ENCODE measurements at regions not wholly inside any gene's neighbourhood (a gene's known extent, or its start where the extent isn't known, plus 50 kb on each side); places are given as distances from the start of the nearest gene placed in this dataset.
A peak's percentile ranks its signal among the peaks of the same experiment; 100 is the strongest.

DNA sequence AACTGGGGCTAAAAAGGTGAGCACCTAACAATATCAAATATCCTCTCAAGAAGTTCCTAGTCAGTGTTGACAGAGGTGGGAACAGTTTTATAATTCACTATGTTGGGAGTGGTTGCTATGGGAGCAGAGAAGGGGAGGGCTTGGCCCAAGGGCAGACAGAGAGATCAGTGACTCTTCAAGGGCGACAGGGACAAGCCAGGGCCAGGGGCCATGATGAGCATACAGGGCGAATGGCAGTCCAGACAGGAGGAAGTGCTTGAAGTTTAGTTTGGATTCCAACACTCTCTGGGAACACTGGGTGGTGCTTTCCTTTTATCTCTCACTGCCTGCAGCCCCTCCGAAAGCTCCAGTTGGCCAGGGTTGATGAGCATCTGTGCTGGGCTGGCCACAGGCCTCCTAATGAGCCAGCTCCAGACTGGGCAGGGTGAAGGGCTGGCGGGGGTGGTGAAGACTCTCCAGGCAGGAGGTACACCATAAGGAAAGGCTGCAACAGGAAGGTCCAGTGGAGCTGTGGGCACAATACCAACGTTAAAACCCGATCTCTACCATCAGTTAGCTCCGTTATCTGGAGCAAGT is 111.3 kb downstream of the TMEM174 start:
- H3K9me3 ChIP-seq (ENCODE audit: control insufficient read depth in 4 of 4, insufficient read depth in 3 of 4, low read length in 3 of 4), result peaks cover 0 to 3% (median 0%) of the 10 kb centered on the region in 4 donors
- ATAC-seq (ENCODE audit: insufficient read depth, low FRiP score) (no peak), DNase-seq (no peak)
- peaks cover 0 to 24% (median 3%) of the 10 kb centered on the region in 3 donors for H3K27me3 ChIP-seq (ENCODE audit: control insufficient read depth in 3 of 3, insufficient read depth in 3 of 3, low read length in 2 of 3)
- H3K27ac ChIP-seq (ENCODE audit: low read depth in 1 of 2, low read length in 1 of 2), result no peak overlapping the region
- WGBS, 2 donors, result 71% methylated on average over 7 of the region's 7 CpGs
- H3K4me3 ChIP-seq, result no peak overlapping the region
- H3K4me1 ChIP-seq (ENCODE audit: control insufficient read depth in 5 of 5, insufficient read depth in 5 of 5, low read length in 5 of 5), result peaks cover 0 to 10% (median 0%) of the 10 kb centered on the region in 5 donors
- TF ChIP-seq, protein P1, sequence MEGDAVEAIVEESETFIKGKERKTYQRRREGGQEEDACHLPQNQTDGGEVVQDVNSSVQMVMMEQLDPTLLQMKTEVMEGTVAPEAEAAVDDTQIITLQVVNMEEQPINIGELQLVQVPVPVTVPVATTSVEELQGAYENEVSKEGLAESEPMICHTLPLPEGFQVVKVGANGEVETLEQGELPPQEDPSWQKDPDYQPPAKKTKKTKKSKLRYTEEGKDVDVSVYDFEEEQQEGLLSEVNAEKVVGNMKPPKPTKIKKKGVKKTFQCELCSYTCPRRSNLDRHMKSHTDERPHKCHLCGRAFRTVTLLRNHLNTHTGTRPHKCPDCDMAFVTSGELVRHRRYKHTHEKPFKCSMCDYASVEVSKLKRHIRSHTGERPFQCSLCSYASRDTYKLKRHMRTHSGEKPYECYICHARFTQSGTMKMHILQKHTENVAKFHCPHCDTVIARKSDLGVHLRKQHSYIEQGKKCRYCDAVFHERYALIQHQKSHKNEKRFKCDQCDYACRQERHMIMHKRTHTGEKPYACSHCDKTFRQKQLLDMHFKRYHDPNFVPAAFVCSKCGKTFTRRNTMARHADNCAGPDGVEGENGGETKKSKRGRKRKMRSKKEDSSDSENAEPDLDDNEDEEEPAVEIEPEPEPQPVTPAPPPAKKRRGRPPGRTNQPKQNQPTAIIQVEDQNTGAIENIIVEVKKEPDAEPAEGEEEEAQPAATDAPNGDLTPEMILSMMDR (IDR thresholded peaks at IDR 0.05; ENCODE audit: control extremely low read depth, extremely low read depth), result no peak
- H3K9ac ChIP-seq (ENCODE audit: insufficient read depth in 1 of 2, low read length in 2 of 2), result no peak overlapping the region
- H3K36me3 ChIP-seq (ENCODE audit: control insufficient read depth in 4 of 4, insufficient read depth in 4 of 4, low read length in 4 of 4), result no peaks in the 10 kb centered on the region

DNA sequence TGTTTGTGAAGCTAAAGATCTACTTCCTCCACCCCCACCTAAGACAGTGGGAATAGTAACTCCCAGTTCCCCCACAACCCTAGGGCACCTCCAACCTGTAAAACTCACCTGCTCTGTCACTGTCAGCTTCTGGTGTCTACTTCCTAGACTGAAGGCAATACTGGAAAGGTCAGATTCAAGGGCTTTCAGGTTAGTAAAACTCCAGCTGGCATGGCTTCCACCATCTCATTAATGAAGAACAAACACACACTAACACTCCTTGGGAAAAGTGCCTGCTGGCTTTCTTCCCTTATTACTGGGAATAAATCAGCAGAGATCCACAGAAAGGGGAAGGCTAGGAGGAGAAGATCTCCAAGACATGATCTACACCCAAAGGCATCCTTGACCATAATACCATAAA is 109.9 kb downstream of the TMEM174 start:
- Histone ChIP-seq H3K27ac (ENCODE audit: low read depth in 1 of 2, low read length in 1 of 2) (no peak overlapping the region), H3K4me1 (ENCODE audit: control insufficient read depth in 5 of 5, insufficient read depth in 5 of 5, low read length in 5 of 5) (peaks cover 0 to 10% (median 0%) of the 10 kb centered on the region in 5 donors), H3K36me3 (ENCODE audit: control insufficient read depth in 4 of 4, insufficient read depth in 4 of 4, low read length in 4 of 4) (no peaks in the 10 kb centered on the region), H3K27me3 (ENCODE audit: control insufficient read depth in 3 of 3, insufficient read depth in 3 of 3, low read length in 2 of 3) (peaks cover 0 to 19% (median 0%) of the 10 kb centered on the region in 3 donors), H3K9ac (ENCODE audit: insufficient read depth in 1 of 2, low read length in 2 of 2) (no peak overlapping the region), H3K4me3 (no peak overlapping the region), H3K9me3 (ENCODE audit: control insufficient read depth in 4 of 4, insufficient read depth in 3 of 4, low read length in 3 of 4) (peaks cover 0 to 1% (median 0%) of the 10 kb centered on the region in 4 donors)
- no peak for DNase-seq
- TF ChIP-seq, protein P1 (IDR thresholded peaks at IDR 0.05; ENCODE audit: control extremely low read depth, extremely low read depth), result no peak
- ATAC-seq (ENCODE audit: insufficient read depth, low FRiP score), result no peak

DNA sequence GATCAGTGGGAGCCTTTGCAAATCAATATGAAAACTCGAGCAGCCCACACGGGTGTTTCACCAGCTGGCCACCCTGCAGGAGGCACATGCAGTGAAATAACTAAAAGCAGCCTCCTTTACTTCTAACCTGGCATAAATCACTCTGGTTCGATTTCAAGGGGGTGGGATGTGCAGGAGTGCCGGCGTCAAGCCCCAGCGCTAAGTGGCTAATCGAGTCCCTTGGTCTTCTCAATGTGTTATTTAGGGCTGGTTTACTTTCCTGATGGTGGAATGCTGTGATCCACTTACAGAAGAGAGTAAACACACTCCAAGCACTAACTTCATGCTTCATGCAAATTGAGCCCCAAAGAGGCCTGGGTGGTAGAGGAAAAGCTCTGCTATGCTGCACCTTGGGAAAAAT is 109.4 kb downstream of the TMEM174 start:
- peaks cover 0 to 1% (median 0%) of the 10 kb centered on the region in 4 donors for H3K9me3 ChIP-seq (ENCODE audit: control insufficient read depth in 4 of 4, insufficient read depth in 3 of 4, low read length in 3 of 4)
- H3K9ac ChIP-seq (ENCODE audit: insufficient read depth in 1 of 2, low read length in 2 of 2), result no peak overlapping the region
- peak in 1 of 3 donors; percentile 29 for DNase-seq
- no peaks in the 10 kb centered on the region for H3K36me3 ChIP-seq (ENCODE audit: control insufficient read depth in 4 of 4, insufficient read depth in 4 of 4, low read length in 4 of 4)
- peak; percentile 15 for ATAC-seq (ENCODE audit: insufficient read depth, low FRiP score)
- peaks cover 0 to 10% (median 0%) of the 10 kb centered on the region in 5 donors for H3K4me1 ChIP-seq (ENCODE audit: control insufficient read depth in 5 of 5, insufficient read depth in 5 of 5, low read length in 5 of 5)
- no peak overlapping the region for H3K4me3 ChIP-seq
- TF ChIP-seq, protein P1 (IDR thresholded peaks at IDR 0.05; ENCODE audit: control extremely low read depth, extremely low read depth), result no peak
- H3K27me3 ChIP-seq (ENCODE audit: control insufficient read depth in 3 of 3, insufficient read depth in 3 of 3, low read length in 2 of 3), result peaks cover 0 to 19% (median 0%) of the 10 kb centered on the region in 3 donors
- peak overlapping the region in 1 of 2 donors; percentile 52 for H3K27ac ChIP-seq (ENCODE audit: low read depth in 1 of 2, low read length in 1 of 2)
- 37 to 47% methylated on average over 7 of the region's 7 CpGs for WGBS, 2 donors

Measured in lung (tissue), 11 donors.